Liver (tissue), 8 donors: ENCODE measurements at regions not wholly inside any gene's neighbourhood (a gene's known extent, or its start where the extent isn't known, plus 50 kb on each side); places are given as distances from the start of the nearest gene placed in this dataset.

Source experiments
- DNase-seq: peaks from one replicate; pipeline ENCODE4 v3.0.0-alpha.2; 2017; ENCODE audit warnings: low spot score
- H3K27ac ChIP-seq, 2 donors: one replicate each; pipeline ENCODE4 v1.7.0; 2013; ENCODE audit warnings: inconsistent platforms in 2 of 2, low read length in 2 of 2, control low read depth in 1 of 2, low read depth in 1 of 2, mild to moderate bottlenecking in 1 of 2
- H3K27me3 ChIP-seq, 4 donors: one replicate each; pipeline versions ENCODE4 v1.6.1 to v1.7.0; 2013; ENCODE audit warnings: low read length in 3 of 4, inconsistent platforms in 1 of 4, mild to moderate bottlenecking in 1 of 4, moderate library complexity in 1 of 4; ENCODE audit not compliant: control insufficient read depth in 4 of 4, insufficient read depth in 4 of 4
- H3K36me3 ChIP-seq, 4 donors: one replicate each; pipeline versions ENCODE4 v1.6.1 to v1.7.0; 2013; ENCODE audit warnings: low read length in 3 of 4, mild to moderate bottlenecking in 3 of 4, low read depth in 1 of 4, moderate library complexity in 1 of 4; ENCODE audit not compliant: control insufficient read depth in 4 of 4, insufficient read depth in 3 of 4
- H3K4me1 ChIP-seq, 4 donors: one replicate each; pipeline versions ENCODE4 v1.6.1 to v1.7.0; 2013; ENCODE audit warnings: low read length in 3 of 4, mild to moderate bottlenecking in 3 of 4, moderate library complexity in 1 of 4; ENCODE audit not compliant: control insufficient read depth in 4 of 4, insufficient read depth in 4 of 4
- H3K4me3 ChIP-seq, 3 donors: one replicate each; pipeline versions ENCODE4 v1.6.1 to v1.7.0; 2013; ENCODE audit warnings: low read length in 3 of 3, control low read depth in 1 of 3, low read depth in 1 of 3, mild to moderate bottlenecking in 1 of 3
- H3K9ac ChIP-seq, 2 donors: one replicate each; pipeline ENCODE4 v1.7.0; 2013; ENCODE audit warnings: low read length in 2 of 2, mild to moderate bottlenecking in 2 of 2, moderate library complexity in 2 of 2, control low read depth in 1 of 2, low read depth in 1 of 2
- H3K9me3 ChIP-seq, 4 donors: one replicate each; pipeline versions ENCODE4 v1.6.1 to v1.7.0; 2013; ENCODE audit warnings: low read length in 3 of 4; ENCODE audit not compliant: control insufficient read depth in 4 of 4
- EGR1 ChIP-seq, 2 donors: IDR thresholded peaks; 2 replicates each; pipeline ENCODE4 v1.6.1; 2016 to 2018; ENCODE audit warnings: antibody characterized with exemption in 2 of 2, low read depth in 2 of 2
- FOXA1 ChIP-seq: IDR thresholded peaks from 2 replicates; pipeline ENCODE4 v1.6.1; 2016; ENCODE audit warnings: antibody characterized with exemption
- FOXA2 ChIP-seq: IDR thresholded peaks from 2 replicates; pipeline ENCODE4 v1.6.1; 2016; ENCODE audit warnings: antibody characterized with exemption
- GABPA ChIP-seq, 2 donors: IDR thresholded peaks in 1 of 2; conservative IDR thresholded peaks in 1 of 2; 2 replicates each; pipeline ENCODE4 v1.6.1; 2016; ENCODE audit warnings: antibody characterized with exemption in 2 of 2, mild to moderate bottlenecking in 1 of 2, moderate library complexity in 1 of 2
- HNF4A ChIP-seq, 2 donors: conservative IDR thresholded peaks; 2 replicates each; pipeline ENCODE4 v1.6.1; 2016; ENCODE audit warnings: antibody characterized with exemption in 2 of 2, mild to moderate bottlenecking in 2 of 2
- HNF4G ChIP-seq: IDR thresholded peaks from 2 replicates; pipeline ENCODE4 v1.6.1; 2016; ENCODE audit warnings: antibody characterized with exemption
- JUND ChIP-seq, 2 donors: IDR thresholded peaks; 2 replicates each; pipeline ENCODE4 v1.6.1; 2016; ENCODE audit warnings: antibody characterized with exemption in 2 of 2
- NR2F2 ChIP-seq: IDR thresholded peaks from 2 replicates; pipeline ENCODE4 v1.6.1; 2016; ENCODE audit warnings: antibody characterized with exemption
- RXRA ChIP-seq, 2 donors: IDR thresholded peaks; 2 replicates each; pipeline ENCODE4 v1.6.1; 2017 to 2018; ENCODE audit warnings: antibody characterized with exemption in 2 of 2, mild to moderate bottlenecking in 1 of 2
- SP1 ChIP-seq: IDR thresholded peaks from 2 replicates; pipeline ENCODE4 v1.6.1; 2018; ENCODE audit warnings: antibody characterized with exemption, mild to moderate bottlenecking
- TAF1 ChIP-seq: conservative IDR thresholded peaks from 2 replicates; pipeline ENCODE4 v1.6.1; 2016; ENCODE audit warnings: antibody characterized with exemption, mild to moderate bottlenecking
- YY1 ChIP-seq: IDR thresholded peaks from 2 replicates; pipeline ENCODE4 v1.6.1; 2016; ENCODE audit warnings: antibody characterized with exemption, mild to moderate bottlenecking
- WGBS: extraction: QIAGEN DNeasy Blood & Tissue Kit; methylation state at CpG from one replicate; pipeline ENCODE4 v1.1.7; 2013; 5-methylcytosine and 5-hydroxymethylcytosine counted together
- TF ChIP-seq, protein P1 (sequence below): IDR thresholded peaks from 2 replicates; pipeline ENCODE4 v1.6.1; 2016; ENCODE audit warnings: antibody characterized with exemption
- TF ChIP-seq, protein P2 (sequence below): fragments of 150-350 bp; IDR thresholded peaks from 2 replicates; pipeline ENCODE4 v1.5.1; 2017; ENCODE audit warnings: improper control_type of control experiment, low read depth, low read length; ENCODE audit not compliant: missing input control
- TF ChIP-seq, protein P3 (sequence below): IDR thresholded peaks from 2 replicates; pipeline ENCODE4 v1.6.1; 2016; ENCODE audit warnings: antibody characterized with exemption
- TF ChIP-seq, protein P4 (sequence below): IDR thresholded peaks from 2 replicates; pipeline ENCODE4 v1.6.1; 2016; ENCODE audit warnings: antibody characterized with exemption, mild to moderate bottlenecking
- TF ChIP-seq, protein P5 (sequence below): IDR thresholded peaks from 2 replicates; pipeline ENCODE4 v1.6.1; 2016; ENCODE audit warnings: antibody characterized with exemption
- donor health status: healthy.
- donor health status: healthy.
- donor health status: healthy.
- donor health status: healthy.
- donor health status: healthy.

DNA sequence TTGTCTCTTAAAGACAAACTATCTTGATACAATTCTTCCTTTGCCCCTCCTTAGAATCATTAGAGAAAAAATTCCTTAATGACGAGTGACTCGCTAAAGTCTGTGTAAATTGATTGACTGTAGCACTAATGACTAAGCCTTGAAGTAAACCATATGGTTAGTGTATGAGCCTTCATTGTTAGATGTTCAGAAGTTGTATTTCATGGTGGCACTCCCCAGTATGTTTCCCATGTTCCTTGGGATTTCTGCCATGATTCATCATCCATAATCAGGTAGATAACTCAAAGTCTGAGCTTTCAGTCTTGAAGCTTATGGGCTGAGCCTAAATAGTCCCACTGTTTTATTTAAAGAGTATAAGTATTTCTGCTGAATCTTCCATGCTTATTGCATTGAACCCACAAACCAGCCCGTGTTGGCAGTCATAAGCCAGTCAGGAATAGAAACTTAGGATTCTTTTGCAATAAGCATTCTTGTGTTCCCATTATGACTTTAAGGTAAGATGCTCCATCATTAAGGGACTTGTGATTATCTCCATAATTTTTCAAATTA is 371.2 kb upstream of the RARB start:
- H3K4me1 ChIP-seq: peaks cover 0 to 13% (median 5%) of the 10 kb centered on the region in 4 donors
- no peak overlapping the region for H3K9ac ChIP-seq
- TF ChIP-seq YY1 (no peak), TAF1 (no peak), EGR1 (IDR thresholded peaks at IDR 0.05; ENCODE audit: low read depth in 2 of 2) (no peak), RXRA (IDR thresholded peaks at IDR 0.05) (no peak), FOXA1 (no peak), HNF4G (no peak), SP1 (no peak), JUND (IDR thresholded peaks at IDR 0.05) (no peak)
- TF ChIP-seq, protein P1, sequence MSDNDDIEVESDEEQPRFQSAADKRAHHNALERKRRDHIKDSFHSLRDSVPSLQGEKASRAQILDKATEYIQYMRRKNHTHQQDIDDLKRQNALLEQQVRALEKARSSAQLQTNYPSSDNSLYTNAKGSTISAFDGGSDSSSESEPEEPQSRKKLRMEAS: no peak
- TF ChIP-seq, protein P2, sequence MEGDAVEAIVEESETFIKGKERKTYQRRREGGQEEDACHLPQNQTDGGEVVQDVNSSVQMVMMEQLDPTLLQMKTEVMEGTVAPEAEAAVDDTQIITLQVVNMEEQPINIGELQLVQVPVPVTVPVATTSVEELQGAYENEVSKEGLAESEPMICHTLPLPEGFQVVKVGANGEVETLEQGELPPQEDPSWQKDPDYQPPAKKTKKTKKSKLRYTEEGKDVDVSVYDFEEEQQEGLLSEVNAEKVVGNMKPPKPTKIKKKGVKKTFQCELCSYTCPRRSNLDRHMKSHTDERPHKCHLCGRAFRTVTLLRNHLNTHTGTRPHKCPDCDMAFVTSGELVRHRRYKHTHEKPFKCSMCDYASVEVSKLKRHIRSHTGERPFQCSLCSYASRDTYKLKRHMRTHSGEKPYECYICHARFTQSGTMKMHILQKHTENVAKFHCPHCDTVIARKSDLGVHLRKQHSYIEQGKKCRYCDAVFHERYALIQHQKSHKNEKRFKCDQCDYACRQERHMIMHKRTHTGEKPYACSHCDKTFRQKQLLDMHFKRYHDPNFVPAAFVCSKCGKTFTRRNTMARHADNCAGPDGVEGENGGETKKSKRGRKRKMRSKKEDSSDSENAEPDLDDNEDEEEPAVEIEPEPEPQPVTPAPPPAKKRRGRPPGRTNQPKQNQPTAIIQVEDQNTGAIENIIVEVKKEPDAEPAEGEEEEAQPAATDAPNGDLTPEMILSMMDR: no peak
- TF ChIP-seq, protein P3, sequence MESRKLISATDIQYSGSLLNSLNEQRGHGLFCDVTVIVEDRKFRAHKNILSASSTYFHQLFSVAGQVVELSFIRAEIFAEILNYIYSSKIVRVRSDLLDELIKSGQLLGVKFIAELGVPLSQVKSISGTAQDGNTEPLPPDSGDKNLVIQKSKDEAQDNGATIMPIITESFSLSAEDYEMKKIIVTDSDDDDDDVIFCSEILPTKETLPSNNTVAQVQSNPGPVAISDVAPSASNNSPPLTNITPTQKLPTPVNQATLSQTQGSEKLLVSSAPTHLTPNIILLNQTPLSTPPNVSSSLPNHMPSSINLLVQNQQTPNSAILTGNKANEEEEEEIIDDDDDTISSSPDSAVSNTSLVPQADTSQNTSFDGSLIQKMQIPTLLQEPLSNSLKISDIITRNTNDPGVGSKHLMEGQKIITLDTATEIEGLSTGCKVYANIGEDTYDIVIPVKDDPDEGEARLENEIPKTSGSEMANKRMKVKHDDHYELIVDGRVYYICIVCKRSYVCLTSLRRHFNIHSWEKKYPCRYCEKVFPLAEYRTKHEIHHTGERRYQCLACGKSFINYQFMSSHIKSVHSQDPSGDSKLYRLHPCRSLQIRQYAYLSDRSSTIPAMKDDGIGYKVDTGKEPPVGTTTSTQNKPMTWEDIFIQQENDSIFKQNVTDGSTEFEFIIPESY: no peak
- TF ChIP-seq, protein P4, sequence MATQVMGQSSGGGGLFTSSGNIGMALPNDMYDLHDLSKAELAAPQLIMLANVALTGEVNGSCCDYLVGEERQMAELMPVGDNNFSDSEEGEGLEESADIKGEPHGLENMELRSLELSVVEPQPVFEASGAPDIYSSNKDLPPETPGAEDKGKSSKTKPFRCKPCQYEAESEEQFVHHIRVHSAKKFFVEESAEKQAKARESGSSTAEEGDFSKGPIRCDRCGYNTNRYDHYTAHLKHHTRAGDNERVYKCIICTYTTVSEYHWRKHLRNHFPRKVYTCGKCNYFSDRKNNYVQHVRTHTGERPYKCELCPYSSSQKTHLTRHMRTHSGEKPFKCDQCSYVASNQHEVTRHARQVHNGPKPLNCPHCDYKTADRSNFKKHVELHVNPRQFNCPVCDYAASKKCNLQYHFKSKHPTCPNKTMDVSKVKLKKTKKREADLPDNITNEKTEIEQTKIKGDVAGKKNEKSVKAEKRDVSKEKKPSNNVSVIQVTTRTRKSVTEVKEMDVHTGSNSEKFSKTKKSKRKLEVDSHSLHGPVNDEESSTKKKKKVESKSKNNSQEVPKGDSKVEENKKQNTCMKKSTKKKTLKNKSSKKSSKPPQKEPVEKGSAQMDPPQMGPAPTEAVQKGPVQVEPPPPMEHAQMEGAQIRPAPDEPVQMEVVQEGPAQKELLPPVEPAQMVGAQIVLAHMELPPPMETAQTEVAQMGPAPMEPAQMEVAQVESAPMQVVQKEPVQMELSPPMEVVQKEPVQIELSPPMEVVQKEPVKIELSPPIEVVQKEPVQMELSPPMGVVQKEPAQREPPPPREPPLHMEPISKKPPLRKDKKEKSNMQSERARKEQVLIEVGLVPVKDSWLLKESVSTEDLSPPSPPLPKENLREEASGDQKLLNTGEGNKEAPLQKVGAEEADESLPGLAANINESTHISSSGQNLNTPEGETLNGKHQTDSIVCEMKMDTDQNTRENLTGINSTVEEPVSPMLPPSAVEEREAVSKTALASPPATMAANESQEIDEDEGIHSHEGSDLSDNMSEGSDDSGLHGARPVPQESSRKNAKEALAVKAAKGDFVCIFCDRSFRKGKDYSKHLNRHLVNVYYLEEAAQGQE: no peak
- TF ChIP-seq, protein P5, sequence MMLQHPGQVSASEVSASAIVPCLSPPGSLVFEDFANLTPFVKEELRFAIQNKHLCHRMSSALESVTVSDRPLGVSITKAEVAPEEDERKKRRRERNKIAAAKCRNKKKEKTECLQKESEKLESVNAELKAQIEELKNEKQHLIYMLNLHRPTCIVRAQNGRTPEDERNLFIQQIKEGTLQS: no peak
- no peaks in the 10 kb centered on the region for H3K36me3 ChIP-seq
- H3K27ac ChIP-seq: no peak overlapping the region
- no peak overlapping the region for H3K4me3 ChIP-seq
- no peaks in the 10 kb centered on the region for H3K27me3 ChIP-seq
- 80% methylated on average over 3 of the region's 3 CpGs for WGBS
- no peaks in the 10 kb centered on the region for H3K9me3 ChIP-seq
- no peak for DNase-seq

DNA sequence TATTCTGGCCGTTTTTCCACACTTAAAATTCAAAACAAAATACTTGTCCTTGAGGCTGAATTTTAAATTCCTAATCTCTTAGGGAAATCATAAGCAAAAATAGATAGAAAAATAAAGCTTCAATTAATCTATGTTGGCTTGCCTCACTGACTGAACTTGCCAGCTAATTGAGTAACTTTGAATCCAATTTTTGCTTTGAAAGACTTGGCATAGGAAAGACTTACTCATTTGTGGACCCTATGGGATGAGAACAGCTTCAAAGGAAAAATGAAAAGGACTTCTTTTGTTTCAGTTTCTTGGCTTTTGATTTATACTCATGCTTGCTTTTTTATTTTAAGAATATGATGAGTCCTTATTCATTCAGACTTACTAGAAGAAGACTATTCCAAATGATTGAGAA is 370.7 kb upstream of the RARB start:
- Histone ChIP-seq H3K4me3 (no peak overlapping the region), H3K36me3 (no peaks in the 10 kb centered on the region), H3K27ac (no peak overlapping the region), H3K4me1 (peaks cover 0 to 13% (median 5%) of the 10 kb centered on the region in 4 donors), H3K27me3 (no peaks in the 10 kb centered on the region), H3K9me3 (no peaks in the 10 kb centered on the region), H3K9ac (no peak overlapping the region)
- no peak for DNase-seq
- WGBS: 65% methylated on average over 1 of the region's 1 CpG
- TF ChIP-seq HNF4G (no peak), RXRA (IDR thresholded peaks at IDR 0.05) (no peak), NR2F2 (no peak), TAF1 (no peak), FOXA2 (no peak), FOXA1 (no peak), SP1 (no peak), YY1 (no peak), JUND (IDR thresholded peaks at IDR 0.05) (no peak), HNF4A (conservative IDR thresholded peaks at IDR 0.05) (no peak), GABPA (IDR thresholded peaks at IDR 0.05 in 1 of 2, conservative IDR thresholded peaks at IDR 0.05 in 1 of 2) (no peak)
- TF ChIP-seq, protein P5: no peak
- TF ChIP-seq, protein P3: no peak
- TF ChIP-seq, protein P4: no peak
